Mesenteric fat pad (tissue), 1 donor: ENCODE measurements at regions not wholly inside any gene's neighbourhood (a gene's known extent, or its start where the extent isn't known, plus 50 kb on each side); places are given as distances from the start of the nearest gene placed in this dataset.

Source experiments
- DNase-seq: peaks from one replicate; pipeline ENCODE4 v3.0.0-alpha.2; 2020; ENCODE audit warnings: low spot score
- donor health status: DM: yes; HTN: yes; CAD: no.

- DNase-seq = no peak
Measured at GRCh38 chr5:8842971-8843551, 702.8 kb downstream of the SEMA5A start.

DNA sequence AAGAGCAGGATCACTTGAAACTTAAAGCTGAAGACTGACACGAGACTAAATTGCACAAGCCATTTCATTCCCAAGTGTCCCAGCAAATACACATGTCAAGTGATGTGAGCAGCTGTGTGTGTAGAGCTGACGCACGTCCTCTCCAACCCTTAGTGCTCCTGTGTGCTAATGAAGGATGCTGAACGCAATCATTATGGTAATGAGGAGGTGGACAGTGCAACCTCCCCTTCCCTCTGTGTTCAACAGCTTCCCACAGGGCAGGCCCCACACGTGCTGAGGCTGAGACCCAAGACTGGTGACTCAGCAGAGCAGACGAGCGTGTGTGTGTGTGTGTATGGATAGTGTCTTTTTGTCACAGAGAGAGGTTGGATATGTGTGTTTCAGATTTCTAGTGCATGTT is 702.1 kb downstream of the SEMA5A start:
- no peak for DNase-seq

- no peak for DNase-seq
Measured at GRCh38 chr5:8844206-8844605, 701.7 kb downstream of the SEMA5A start.

DNA sequence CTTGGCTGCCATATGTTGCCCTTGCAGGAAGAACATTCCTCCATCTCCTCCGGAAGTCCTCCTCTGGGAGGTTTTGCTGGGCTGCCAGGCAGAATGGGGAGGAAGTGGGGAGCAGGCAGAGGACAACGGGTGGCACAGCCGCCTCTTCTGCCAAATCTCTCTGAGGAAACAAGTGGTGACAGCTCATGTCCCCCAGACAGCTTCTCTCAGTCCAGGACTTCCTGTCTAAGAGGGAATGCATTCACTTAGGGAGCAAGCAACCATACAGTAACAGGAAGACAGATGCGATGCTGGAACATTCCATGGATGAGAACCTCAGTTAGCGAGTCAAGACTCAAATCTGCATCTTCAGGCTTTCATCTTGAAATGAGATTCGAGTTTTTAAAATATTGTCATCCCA is 701.0 kb downstream of the SEMA5A start:
- DNase-seq = no peak

- no peak for DNase-seq
Measured at GRCh38 chr5:8845296-8845695, 700.6 kb downstream of the SEMA5A start.

GRCh38 chr5:8848366-8848765 is 697.5 kb downstream of the SEMA5A start:
- no peak for DNase-seq

DNA sequence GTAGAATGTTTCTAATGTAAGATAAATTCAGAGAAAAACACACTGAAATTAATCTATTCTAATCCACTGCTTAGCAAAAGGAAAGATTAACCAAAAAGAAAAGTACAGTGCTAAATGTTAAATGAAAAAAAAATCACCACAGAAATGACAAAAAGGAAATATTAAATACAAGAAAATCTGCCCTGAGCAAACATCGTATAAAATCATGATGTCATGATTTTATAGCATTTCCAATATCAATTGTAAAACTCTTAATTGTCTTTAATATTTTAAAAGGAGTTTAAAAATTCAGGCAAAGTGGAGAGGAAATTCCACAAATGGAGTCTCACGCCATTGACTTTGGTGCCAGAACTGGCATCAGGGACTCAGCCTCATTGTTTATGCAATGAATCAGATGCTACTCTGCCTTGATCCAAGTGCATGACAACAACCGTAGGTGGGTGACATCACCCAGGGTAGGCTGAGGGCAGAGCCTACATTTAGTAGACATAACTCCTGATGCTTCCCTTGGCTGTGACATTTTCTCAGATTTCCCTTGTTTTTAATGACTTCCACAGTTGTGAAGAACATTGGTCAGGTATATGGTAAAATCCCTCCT is 696.8 kb downstream of the SEMA5A start:
- DNase-seq = no peak

- no peak for DNase-seq
Measured at GRCh38 chr5:8851101-8851500, 694.8 kb downstream of the SEMA5A start.

DNA sequence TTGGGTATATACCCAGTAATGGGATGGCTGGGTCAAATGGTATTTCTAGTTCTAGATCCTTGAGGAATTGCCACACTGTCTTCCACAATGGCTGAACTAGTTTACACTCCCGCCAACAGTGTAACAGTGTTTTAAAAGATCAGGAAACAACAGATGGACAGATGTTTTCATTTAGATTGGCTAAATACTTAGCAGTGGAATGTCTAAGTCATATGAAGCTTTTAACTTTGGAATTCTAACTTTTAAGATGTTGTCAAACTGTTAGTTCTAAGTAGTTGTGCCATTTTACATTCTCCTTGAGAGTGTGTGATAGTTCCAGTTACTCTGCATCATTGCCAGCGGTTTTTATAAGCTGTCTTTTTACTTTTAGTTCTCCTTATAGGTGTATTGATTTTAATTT is 688.8 kb downstream of the SEMA5A start:
- DNase-seq = no peak

DNA sequence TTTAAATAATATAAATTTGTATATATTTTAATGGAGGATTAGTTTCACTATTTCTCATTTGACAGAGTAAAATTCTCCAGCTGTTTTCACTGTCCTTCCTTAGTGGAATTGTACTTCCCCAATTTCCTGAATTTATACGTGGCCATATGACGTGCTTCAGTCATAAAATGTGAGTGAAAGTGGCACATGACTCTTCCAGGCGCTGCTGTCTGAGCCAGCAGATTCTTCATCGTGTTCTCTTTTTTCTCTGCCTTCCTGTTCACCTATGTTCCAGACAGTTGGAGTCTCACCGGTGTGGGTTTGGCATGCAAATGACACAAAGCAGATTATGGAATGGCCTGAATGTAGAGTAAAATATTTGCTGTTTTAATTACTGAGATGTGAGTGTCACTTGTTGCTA is 684.1 kb downstream of the SEMA5A start:
- DNase-seq = no peak

- no peak for DNase-seq
Measured at GRCh38 chr5:8864053-8864452, 681.8 kb downstream of the SEMA5A start.

GRCh38 chr5:8865266-8865665 is 680.6 kb downstream of the SEMA5A start:
- DNase-seq = no peak

DNA sequence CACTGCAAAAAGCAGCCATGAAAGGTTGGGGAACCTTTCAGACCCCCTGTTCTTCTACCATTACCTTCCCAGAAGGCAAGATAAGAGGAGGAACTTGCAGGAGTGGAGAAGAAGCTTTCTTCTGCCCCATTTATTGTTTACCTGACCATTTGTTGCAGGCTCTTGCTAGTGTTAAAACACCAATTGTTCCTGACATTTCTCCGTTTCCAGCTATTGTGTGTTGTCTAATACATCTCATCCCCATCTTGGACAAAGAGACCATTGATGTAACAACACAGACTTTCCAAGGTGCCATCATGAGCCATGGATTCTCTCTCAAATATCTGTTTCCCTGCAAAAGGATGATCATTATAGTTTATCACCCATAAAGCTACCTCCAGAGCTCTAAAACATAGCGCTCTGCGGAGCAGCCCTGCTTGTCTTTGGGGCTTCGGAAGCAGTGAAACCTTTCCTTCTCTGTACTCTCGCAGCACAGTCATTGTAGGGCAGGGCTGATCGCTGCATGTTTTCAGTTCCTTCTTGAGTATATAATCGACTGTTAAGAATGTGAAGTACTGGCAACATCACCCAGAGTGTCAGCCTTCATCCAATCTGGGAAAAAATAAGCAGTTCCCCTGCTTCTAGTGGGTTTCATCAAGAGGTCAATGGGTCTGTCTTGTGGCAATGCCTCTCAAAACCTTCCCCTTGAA is 680.0 kb downstream of the SEMA5A start:
- no peak for DNase-seq

- no peak for DNase-seq
Measured at GRCh38 chr5:8868283-8868682, 677.6 kb downstream of the SEMA5A start.

- DNase-seq = no peak
Measured at GRCh38 chr5:8869932-8870331, 675.9 kb downstream of the SEMA5A start.

DNA sequence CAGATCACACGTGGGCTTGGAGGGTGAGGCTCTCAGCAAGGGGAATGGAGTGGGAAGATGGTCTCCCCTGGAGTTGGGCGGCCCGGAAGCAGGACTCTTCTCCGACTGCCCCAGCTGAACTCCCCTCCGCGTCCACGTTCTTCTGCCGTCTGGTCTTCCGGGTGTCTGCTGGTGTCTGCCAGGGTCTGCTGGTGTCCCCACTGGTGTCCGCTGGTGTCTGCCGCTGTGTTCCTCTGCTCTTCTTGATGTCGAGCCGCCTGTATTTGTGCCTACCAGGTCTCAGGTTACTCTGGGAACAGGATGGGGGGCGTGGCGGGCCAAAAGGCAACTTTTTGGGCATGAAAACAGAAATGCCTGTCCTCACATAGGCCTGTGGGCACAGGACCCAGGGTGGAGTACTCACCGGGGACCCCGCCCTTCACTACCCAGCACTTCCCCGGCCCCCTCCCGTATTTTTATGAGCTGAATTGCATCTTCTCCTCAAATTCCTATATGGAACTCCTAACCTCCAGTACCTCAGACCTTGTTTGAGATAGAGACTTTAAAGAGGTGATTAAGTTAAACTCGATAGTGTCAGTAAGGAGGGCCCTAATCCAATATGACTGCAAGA is 675.4 kb downstream of the SEMA5A start:
- no peak for DNase-seq

DNA sequence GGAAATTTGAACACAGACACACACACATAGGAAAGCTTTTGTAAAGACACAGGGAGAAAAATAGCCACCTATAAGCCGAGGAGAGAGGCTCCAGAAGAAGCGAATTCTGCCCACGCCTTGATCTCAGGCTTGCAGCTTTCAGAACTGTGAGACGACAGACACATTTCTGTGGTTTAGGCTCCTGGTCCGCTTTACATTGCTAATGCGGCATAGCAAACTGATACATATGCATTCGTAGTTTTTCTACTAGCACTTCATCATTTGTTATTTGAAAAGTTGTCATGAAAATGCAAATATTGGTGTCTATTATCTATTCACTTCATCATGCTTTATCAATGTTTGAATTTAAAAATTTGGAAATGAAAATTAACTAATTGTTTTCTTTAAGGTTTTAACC is 674.9 kb downstream of the SEMA5A start:
- no peak for DNase-seq

GRCh38 chr5:8871446-8871845 is 674.4 kb downstream of the SEMA5A start:
- DNase-seq = no peak

GRCh38 chr5:8875722-8876121 is 670.2 kb downstream of the SEMA5A start:
- no peak for DNase-seq

DNA sequence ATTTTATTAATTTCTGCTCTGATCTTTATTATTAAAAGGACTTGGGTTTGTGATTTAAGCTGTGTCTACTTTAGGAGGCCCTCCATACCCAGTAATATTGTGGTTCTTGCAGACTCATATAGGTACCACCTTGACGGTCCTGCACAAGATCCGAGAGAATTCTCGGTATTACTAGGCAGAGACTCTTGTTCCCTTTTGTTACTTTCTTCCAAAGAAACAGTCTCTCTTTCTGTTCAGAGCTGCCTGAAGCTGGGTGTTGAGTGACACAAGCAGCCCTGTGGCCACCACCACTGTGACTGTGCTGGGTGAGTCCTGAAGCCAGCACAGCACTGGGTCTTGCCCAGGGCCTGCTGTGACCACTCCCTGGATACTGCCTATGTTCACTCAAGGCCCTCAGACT is 666.6 kb downstream of the SEMA5A start:
- DNase-seq = no peak

GRCh38 chr5:8884029-8884428 is 661.8 kb downstream of the SEMA5A start:
- DNase-seq = no peak

DNA sequence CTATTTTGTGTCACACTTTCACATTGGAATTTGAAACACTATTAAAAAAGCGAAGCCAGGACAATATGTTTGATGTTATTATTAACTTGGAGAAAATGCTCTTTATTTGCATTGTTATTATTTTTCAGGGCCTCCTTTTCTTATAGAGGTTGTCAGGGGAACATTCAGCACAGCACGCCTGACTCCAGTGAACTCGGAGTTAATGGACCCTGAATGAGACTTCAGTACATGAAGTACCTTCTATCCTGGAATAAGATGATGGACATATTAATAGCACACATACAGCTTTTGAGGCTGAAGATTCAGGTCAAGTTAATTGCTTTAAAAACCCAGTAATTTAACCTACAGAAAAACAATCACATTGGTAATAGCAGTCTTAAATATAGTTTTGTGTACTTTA is 652.9 kb downstream of the SEMA5A start:
- no peak for DNase-seq

DNA sequence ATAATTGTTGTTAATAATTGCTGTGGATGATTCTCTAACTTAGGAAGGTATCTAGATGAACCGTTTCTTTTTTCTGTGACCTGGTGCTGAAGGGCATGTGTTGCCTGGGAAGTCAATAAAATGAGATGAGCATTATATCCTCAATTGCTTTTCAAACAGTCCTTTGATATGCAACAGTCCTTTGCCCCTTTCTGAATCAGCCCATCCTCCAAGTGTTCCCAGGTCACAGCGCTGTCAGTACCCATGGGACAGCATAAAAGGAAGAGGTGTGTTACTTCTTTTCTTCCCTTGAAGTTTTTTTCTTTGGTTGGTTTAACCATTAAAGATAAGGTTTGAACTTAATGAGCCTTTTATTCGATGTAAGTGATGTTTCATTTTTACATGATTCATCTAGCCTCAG is 651.8 kb downstream of the SEMA5A start:
- DNase-seq = no peak
